ENCODE measurements at regions not wholly inside any gene's neighbourhood (a gene's known extent, or its start where the extent isn't known, plus 50 kb on each side); places are given as distances from the start of the nearest gene placed in this dataset.
"Not testable (repeated sequence)": the region's sequence is repeated elsewhere in the genome, so short reads cannot be mapped to it uniquely, and the experiment has no call there.

- no peak overlapping the region for H3K4me3 ChIP-seq (ENCODE audit: control insufficient read depth, low read depth, low read length)
- DNase-seq (ENCODE audit: low read depth) = no peak
- TF ChIP-seq CTCF (IDR thresholded peaks at IDR 0.05; ENCODE audit: control insufficient read depth, insufficient read depth, low read depth, low read length, missing control alignments) = no peak
Observed at GRCh38 chr14:105601360-105602242, 75.2 kb downstream of the TMEM121 start.

GRCh38 chr14:105602243-105602750 is 75.9 kb downstream of the TMEM121 start:
- DNase-seq (ENCODE audit: low read depth) = no peak
- TF ChIP-seq CTCF (IDR thresholded peaks at IDR 0.05; ENCODE audit: control insufficient read depth, insufficient read depth, low read depth, low read length, missing control alignments) = no peak
- H3K4me3 ChIP-seq (ENCODE audit: control insufficient read depth, low read depth, low read length) = no peak overlapping the region

DNA sequence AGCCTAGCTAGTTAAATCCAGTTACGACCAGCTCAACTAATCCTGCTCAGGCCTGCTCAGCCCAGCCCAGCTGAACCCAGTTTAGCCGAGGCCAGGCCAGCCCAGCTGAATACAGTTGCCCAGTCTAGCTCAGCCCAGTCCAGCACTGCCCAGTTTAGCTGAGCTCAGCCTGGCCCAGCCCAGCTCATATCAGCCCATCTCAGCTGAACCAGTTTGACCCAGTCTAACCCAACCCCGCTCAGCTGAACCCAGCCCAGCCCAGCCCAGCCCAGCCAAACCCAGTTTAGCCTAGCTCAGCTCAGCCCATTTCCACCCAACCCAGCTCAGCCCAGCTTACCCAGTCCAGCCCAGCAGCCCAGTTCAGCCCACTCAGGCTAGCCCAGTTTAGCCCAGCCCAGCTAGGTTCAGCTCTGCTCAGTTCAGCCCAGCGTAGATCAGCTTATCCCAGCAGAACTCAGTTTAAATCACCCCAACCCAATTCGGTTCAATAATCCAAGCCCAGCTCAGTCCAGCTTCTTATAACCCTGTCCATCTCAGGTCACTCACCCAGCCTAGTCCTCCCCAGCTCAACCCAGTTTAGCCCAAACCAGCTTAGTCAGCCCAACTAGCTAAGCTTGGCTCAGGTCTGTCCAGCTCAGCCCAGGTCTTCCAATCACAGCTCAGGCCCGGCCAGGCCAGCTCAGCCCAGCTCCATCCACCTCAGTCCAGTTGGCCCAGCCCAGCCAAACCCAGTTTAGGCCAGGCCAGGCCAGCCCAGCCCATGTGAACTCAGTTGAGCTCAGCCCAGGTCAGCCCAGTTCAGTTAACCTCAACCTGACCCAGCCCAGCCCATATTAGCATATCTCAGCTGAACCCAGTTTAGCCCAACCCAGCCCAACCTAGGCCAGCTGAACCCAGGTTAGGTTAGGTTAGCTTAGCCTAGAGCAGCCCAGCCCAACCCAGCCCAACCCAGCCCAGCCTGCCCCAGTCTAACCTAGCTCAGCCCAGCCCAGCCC is 76.7 kb downstream of the TMEM121 start:
- DNase-seq (ENCODE audit: low read depth) = no peak
- no peak for TF ChIP-seq CTCF (IDR thresholded peaks at IDR 0.05; ENCODE audit: control insufficient read depth, insufficient read depth, low read depth, low read length, missing control alignments)
- H3K4me3 ChIP-seq (ENCODE audit: control insufficient read depth, low read depth, low read length) = no peak overlapping the region

DNA sequence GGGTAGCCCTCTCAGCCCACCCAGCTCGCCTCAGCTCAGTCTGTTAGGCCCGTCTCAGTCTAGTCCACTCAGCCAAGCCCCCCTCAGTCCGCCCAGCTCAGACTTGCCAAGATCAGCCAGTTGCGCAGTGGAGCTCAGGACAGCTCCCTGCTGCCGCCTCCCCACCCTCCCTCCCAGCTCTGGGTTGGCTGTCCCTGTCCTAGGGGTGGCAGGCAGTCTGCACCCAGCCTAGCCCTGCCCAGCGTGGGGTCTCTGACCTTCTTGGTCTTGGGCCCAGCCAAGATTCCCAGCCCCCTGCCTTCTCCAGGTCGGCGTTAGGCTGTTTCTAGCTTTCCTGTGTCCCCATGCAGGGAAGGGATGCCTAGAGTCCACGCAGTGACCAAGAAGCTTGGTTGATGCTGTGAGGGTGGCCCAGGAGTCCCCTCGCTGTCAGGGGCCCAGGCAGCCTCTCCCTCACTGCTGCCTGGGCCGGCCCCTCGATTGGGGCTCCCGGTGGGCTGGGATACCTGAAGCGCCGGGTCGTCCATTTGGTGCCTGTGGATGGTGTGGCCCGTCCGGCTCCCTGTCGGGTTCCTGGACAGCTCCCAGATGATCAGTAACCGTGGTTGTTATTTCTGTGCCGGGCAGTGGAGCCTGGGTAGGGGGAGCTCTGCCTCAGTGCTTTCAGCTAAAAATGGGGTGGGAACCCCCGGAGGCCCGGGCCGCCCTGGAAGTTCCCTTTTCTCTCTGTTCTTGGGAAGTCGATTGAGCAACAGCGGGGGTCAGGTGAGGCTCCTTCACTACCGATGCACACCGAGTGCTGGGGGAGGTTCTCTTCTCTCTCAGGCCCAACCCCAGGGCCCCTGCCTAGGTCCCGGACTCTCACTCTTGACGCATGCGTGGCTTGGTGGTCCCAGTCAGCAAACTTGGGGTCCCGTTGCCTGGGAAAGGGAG is 78.4 kb downstream of the TMEM121 start:
- DNase-seq (ENCODE audit: low read depth); H3K4me3 ChIP-seq (ENCODE audit: control insufficient read depth, low read depth, low read length): not testable (repeated sequence)

DNA sequence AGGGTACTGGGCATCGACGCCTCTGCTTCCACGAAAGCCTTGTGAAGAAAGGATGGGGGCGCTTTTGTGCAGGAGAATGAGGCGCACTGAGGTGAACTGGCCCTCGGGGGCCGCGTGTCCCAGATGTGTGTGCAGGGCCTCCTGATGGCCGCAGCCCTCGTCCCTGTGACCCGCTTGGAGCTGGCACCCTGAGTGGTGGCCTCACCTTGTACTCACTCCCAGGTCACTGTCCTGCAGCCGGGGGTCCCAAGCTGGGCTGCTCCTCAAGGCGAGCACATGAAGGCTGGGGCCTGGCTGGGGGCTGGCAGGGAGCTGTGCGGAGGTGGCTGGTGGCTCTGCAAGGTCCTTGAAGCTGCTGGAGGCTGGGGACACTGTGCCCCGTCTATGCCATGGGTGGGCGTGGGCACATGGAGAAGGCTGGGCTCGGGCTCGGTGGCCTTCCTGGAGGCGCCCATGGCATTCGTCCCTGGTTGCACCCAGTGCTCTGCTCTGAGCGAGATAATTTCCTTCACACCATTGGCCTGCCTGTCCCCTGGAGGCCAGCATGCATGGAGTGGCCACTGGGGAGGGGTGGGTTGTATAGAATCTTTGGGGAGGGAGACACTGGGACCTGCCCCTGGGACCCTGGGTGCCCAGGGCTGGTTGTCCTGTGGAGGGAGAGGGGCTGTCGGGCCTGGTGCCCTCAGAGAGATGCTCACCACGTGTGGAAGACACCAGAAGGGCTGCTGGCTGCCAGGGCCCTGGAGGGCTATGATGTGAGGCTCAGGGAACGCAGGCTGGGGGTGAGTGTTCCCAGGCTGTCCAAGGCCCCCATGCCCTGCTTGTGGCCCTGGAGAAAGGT is 79.3 kb downstream of the TMEM121 start:
- TF ChIP-seq CTCF (IDR thresholded peaks at IDR 0.05; ENCODE audit: control insufficient read depth, insufficient read depth, low read depth, low read length, missing control alignments) = no peak
- no peak for DNase-seq (ENCODE audit: low read depth)
- H3K4me3 ChIP-seq (ENCODE audit: control insufficient read depth, low read depth, low read length) = no peak overlapping the region

DNA sequence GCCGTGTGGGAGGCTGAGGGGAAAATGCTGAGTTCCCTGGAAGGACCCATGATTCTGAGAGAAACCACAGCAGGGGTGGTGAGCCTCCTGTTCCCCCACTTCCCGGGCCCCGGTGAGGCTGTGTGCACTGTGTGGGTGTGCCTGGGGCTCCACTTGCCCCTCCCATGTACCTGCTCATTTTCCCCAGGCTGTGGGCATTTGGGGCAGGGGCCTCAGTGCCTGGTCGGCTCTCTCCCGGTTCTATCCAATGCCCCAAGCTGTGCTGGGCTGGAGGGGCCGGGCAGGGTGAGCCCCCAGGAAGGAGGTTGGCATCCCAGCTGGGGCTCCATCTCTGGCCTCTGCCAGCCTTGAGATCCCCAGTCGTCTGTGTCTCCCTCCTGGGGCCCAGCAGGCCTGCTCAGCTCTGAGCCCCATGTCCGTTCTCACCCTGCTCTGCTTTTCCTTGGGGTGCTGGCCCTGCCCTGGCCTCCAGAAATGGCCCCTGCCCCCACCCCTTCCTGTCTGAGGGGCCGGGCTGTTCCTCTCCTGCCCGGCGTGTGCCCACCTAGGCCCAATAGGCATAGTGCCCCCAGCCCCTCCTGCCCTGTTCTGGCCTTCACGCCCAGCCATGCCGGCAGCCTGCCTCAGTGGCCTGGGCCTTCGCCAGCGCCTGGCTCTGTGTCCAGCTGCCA is 80.1 kb downstream of the TMEM121 start:
- not testable (repeated sequence) for H3K4me3 ChIP-seq (ENCODE audit: control insufficient read depth, low read depth, low read length); DNase-seq (ENCODE audit: low read depth)

DNA sequence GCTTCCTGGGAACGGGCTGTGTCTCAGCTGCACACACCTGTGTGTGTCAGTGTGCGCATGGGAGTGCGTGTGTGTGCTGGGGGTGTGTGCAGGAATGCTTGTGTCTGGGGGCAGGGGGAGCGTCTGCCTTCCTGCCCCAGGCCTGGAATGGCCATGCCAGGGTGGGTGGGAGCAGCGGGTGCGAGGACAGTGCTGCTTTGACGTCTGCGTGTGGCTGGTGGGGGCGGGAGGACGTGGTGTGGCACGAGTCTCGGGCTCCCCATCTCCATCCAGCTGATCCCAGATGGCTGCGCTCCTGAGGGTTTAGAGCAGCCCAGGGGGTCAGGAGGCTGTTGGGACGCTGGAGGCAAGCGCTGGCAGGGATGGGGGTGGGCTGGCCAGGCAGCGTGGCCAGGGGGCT is 80.6 kb downstream of the TMEM121 start:
- not testable (repeated sequence) for H3K4me3 ChIP-seq (ENCODE audit: control insufficient read depth, low read depth, low read length); DNase-seq (ENCODE audit: low read depth)

DNA sequence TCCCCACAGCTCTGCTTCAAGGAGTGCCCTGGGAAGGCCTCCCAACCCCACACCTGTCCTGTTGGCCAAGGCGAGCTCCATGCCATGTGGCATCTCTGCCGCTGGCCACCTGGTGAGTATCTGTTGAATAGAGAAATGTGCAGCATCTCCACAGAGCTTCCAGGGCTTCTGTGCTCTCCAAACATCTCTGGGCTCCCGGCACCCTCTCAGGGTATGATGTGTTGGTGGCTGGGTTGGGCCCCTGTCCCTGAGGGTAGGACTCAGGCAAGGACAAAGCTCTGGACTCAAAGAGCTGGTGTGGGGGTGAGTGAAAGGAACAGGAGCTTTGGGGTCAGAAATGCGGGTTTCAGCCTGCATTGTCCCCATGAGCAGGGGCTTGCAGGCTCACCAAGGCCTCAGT is 88.6 kb downstream of the TMEM121 start:
- DNase-seq (ENCODE audit: low read depth); H3K4me3 ChIP-seq (ENCODE audit: control insufficient read depth, low read depth, low read length): not testable (repeated sequence)

DNA sequence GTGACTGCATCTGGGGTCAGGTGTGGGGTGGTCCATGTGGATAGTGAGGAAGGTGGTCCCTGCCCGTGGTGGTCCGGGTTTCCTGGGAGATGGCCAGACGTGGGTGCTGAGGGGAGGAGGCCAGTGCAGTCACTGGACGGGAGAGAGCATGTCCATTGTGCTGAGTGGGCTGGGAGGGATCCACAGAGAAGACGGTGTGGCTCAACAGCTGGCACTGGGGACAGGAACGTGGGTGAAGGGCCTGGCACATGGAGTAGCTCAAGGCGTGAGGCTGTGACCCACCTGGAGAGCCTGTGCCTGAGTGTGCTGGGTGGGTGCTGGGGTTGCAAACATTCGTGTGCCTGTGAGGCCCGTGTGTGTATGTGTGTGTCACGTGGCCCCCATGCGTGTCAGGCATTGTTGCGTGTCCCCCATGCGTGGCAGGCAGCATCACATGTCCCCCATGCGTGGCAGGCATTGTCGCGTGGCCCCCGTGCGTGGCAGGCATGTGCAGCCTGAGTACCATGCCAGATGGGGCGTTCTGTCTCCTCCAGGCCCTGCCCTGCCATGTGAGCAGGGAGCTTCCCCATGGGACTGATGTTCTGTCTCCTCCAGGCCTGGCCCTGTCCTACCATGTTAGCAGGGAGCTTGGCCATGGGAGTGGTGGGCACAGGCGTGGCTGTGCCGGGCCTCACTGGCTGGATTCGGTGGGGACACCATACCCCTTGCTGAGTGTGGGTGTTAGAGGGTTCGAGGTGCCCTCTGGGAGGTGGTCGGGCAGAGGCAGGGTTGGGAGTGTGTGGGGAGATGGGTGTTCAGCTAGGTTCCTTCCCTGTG is 89.8 kb downstream of the TMEM121 start:
- DNase-seq (ENCODE audit: low read depth); H3K4me3 ChIP-seq (ENCODE audit: control insufficient read depth, low read depth, low read length): not testable (repeated sequence)
